GM18505 (cell line): ENCODE measurements at regions not wholly inside any gene's neighbourhood (a gene's known extent, or its start where the extent isn't known, plus 50 kb on each side); places are given as distances from the start of the nearest gene placed in this dataset.

Source experiments
- ATAC-seq: cut with Tn5 transposase; IDR thresholded peaks from one replicate; pipeline ENCODE4 v1.9.1; 2021; ENCODE audit not compliant: unreplicated experiment
- POLR2A ChIP-seq: IDR thresholded peaks from 4 replicates; pipeline ENCODE4 v1.6.1; 2011; ENCODE audit warnings: borderline replicate concordance; ENCODE audit not compliant: insufficient read depth, insufficient read length; ENCODE audit errors: extremely low read depth

DNA sequence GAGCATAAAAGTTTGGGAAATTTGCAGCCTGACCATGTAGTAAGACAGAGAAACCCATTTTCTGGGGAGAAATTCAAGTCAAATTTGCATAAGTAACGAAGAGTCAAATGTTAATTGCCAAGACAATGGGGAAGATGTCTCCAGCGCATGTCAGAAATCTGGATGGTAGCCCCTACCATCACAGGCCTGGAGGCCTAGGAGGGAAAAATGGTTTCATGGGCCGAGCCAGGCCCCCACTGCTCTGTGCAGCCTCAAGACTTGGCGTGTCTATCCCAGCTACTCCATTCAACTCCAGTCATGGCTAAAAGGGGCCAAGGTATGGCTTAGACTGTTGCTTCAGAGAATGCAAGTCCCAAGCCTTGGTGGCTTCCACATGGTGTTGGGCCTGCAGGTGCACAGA is 269.8 kb downstream of the RFC3 start:
- ATAC-seq: no peak
- TF ChIP-seq POLR2A: no peak

DNA sequence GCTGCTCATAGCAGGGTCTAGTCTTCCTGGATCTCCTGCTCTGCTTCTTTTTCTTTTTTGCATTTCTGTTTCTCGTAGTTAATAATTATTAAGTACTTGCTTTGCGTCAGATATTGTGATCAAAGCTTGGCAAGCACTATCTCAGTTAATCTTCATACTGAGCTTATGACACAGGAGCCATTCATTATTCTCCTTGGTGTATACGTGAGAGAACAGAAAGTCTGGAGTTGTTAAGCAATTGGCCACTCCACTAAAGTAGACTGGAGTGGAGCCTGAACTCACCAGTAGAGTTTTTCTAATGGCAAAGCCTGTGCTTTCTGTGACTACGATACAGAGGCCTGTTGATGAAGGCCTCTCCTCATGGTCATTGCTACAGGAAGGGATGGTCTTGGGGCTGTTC is 285.9 kb downstream of the RFC3 start:
- ATAC-seq: no peak
- TF ChIP-seq POLR2A: no peak

DNA sequence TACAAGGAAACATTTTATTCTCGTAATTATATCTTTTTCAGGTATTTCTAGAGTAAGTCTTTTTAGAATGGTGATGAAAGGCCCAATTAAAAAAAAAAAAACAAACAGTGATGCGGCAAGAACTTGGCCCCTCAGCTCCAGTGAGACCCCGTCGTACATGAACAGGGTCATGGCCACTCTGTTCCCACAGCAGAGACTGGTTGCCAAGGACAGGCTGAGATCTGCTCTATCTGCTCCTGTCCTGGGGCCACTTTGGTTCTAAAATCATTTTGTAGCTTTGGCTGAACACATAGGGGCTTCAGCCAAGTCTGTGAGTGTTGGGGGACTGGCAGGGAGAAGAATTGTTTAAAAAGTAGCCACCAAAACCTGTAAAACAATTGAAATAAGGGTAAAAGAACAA is 286.9 kb downstream of the RFC3 start:
- ATAC-seq: no peak
- no peak for TF ChIP-seq POLR2A

DNA sequence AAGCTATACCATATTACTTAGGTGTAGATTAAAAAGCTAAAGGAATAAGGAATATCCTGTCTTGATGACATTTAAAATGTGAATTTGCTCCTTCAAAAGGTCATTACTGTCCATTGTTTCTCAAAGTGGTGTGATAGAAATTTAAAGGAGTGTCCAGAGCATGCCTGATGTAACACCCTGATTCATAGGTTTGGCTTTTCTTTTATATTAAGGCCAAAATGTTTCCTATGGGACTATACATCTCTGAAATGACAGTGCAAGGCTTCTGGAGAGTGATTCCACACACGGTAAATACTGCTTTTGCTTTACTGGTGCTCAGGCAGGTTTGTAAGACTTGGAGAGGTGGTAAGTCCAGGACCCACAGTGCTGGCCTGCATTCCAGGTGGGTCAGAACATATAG is 289.9 kb downstream of the RFC3 start:
- no peak for TF ChIP-seq POLR2A
- no peak for ATAC-seq

DNA sequence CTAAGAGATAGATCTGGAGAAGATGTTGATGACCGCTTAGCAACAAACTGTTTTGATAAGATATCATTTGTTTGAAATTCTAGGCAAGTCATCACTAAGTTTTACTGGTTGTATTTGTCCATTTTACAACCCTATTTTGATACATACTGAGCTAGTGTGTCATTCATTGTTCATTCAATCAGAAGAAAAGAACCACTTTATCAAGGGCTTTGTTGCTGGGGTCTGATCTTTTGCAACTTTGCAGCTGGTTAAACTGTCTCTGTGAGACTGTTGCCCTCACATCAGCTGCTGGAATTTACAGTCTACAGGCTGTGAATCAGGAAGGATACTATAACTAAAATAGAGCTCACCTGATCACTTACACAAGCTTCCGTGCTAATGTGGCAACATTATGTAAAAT is 290.5 kb downstream of the RFC3 start:
- TF ChIP-seq POLR2A: no peak
- ATAC-seq: no peak

DNA sequence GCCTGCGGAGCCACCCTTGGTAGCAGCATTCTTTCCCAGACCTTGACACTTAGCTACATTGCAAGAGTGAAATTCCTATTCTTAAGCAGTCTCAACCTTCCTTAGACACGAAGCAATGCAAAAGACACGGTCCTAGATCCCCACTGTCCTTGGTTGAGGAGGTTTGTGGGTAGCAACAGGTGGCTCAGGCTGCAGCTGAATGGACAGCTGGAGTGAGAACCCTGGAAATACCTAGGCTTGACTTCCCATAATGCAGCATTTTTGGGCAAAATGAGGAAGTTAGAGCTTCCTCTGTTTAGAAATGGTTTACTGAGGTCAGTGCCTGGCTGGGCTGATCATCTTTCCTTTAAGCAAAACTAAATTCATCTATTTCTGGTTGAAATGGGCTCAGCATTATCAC is 296.6 kb downstream of the RFC3 start:
- TF ChIP-seq POLR2A: no peak
- ATAC-seq: no peak

DNA sequence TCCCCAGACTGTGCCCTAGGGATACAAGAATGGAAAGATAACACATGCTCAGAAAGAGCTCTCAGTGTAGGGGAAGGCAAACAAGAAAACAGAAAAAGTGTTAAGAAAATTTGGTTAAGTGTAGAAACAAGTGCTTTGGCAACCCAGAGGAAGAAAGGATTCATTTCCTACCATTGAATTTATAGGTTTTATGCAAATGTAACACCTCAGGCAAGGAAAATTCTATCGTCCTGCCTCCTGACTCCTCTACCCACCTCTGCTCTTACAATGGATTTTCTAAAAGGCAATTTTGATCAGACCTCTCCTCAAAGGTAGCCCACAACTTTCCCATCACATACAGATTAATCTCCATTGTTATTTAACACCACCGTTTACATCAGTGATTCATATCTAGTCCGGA is 298.7 kb downstream of the RFC3 start:
- no peak for ATAC-seq
- TF ChIP-seq POLR2A: no peak

DNA sequence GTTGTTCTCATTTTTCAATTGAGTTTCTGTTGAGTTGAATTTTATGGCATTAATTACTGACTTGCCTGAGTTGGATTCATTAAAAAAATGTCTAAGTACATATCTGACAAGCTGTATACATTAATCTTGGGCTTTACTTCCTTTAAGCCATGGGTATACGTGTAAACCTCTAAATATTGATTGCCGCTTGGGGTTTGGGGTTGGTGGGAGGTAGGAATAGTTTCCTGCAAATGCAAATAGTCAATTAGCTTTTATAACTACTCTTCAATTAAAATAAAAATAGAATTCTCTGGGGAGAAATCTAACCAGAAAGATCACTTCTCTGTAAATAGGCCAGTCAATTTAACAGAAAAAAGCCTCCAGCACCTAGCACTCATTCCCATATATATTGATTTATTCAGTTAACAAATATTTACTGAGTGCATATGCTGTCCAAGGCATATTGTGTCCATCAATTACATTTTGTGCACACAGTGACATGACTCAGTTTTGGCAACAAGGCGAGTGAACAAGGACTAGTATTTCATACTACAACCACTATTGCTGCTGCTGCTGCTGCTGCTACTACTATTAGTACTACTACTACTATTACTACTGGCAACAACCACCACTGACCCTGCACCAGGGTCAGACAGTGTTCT is 306.8 kb downstream of the RFC3 start:
- ATAC-seq: no peak

DNA sequence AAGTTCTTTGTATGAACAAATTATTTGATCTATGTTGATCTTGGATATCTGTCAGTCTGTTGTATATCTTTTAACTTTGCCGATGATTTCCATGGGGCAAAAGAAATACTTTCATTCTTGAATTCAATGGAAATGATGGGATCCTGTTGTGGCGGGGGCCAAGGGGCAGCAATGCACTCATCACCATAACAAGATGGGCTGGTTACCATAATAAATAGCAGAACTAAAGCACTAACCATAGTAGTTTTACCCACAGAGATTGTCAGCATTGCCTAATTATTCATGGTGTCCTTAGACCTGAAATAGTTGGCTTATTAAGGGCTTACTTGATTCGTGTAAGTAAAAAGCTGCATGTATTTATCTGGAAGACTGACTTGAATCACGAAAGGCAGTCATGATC is 309.6 kb downstream of the RFC3 start:
- TF ChIP-seq POLR2A: no peak
- ATAC-seq: no peak

More for the DNA sequence above, 306.8 kb downstream of the RFC3 start:
- no peak for TF ChIP-seq POLR2A

DNA sequence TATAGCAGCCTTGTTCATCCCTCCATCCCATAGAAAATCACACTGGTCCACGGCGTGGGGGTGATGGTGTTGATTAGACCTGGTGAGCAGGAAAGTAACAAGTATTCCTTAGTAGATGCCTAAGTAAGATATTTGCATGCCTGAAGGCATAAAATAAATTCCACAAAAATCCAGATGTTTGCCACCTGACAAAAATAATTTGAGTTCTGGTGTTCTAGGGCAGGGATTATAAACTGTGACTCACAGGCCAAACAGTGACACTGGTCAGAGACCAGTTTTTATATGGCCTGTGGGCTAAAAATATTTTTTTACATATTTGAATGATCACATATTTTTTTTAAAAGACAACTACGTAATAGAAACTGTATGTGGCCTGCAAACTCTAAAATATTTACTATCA is 310.7 kb downstream of the RFC3 start:
- ATAC-seq: no peak
- TF ChIP-seq POLR2A: no peak

DNA sequence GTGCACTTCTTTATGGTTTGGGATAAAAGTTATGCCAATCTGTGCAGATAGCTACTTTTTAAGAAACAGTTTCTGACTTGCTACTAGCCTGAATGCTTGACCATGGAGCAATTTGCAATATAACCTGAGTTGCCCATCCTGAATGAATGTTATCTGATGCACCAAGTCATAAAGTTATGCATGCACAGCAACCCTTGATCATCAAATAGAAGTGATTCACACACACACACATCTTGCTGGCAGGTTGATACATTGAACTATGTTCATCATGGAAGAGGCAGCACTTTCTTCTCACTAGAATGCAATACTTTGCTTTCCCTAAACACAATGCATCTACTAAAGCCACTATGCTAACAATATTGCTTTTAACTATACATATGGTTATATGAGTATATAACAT is 311.5 kb downstream of the RFC3 start:
- no peak for TF ChIP-seq POLR2A
- no peak for ATAC-seq

DNA sequence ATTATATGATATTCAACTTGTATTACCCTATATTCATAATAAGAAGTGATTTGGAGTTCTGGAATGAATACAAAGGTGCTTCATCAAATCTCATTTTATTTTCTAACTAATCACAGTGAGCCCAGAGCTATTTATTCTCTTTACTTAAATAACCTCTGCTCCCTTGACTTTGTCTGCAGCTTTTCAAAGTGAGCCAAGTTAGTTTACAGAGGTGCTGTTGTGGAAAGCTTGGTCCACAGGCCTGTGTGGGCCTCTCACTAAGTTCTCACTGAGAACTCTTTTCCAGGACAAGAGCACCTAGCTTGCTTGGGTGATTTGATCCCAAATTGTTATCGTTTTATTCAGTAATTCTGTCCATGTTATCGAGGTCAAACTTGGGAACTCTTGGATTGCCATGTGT is 319.3 kb downstream of the RFC3 start:
- no peak for ATAC-seq
- no peak for TF ChIP-seq POLR2A

DNA sequence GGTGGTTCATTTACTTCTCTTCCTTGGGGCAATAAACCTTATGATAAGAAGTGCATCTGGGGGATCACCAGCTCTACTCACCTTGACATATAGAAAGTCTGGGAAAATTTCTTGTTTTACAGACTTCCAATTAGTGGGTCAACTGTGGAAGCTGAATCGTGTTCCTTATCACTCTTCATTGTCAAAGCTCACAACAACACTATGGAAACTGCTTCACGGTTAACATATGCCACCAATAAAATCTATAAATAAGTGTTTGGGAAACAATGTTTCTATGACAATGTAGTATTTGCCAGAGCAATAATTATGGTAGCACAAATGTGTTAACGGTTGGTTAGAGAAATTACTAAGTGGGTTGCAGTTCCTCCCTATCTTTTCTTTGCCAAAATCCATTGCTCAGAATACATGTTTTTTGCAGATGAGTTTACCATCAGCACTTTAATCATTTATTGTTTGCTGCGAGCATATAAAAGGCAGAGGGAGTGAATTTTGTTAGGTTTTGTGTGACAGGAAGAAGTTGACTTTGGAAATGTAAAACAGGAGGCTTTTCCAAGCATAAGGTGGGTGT is 321.8 kb downstream of the RFC3 start:
- no peak for TF ChIP-seq POLR2A
- ATAC-seq: no peak

DNA sequence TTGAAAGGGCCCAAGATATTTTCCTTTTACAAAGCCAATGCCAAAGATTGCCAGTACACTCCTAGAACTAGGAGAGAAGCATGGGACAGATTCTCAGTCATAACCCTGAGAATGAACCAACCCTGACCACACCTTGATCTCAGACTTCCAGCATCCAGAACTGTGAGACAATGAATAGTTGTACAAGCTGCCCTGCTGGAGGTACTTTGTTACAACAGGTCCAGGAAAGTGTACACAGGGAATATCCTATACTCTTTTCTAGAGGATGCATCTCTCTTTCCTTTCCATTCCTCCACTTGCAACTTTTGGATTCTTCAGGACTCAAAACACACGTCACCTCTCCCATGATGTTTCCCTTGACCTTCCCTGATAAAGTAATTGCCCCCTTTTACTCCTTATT is 325.7 kb downstream of the RFC3 start:
- no peak for TF ChIP-seq POLR2A
- ATAC-seq: no peak

DNA sequence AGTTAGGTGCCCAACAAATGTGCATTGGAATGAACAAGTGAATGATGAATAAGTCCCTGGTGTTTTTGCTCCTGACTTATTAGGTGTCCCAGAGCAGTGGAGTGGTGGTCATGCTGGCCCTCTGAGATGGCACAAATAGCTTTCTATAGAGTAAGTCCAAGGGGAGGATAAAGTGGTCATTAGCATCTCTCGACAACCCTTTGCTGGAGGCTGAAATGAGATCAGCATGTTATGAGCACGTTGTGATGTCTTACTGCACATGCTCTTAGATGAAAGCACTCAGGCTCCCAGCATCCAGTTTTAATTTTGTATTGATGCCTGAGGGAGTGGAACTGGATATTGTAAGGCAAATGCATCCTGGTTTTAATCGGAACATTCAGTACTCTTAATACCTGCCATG is 326.2 kb downstream of the RFC3 start:
- no peak for ATAC-seq
- TF ChIP-seq POLR2A: no peak
